ENCODE measurements at regions not wholly inside any gene's neighbourhood (a gene's known extent, or its start where the extent isn't known, plus 50 kb on each side); places are given as distances from the start of the nearest gene placed in this dataset.

DNA sequence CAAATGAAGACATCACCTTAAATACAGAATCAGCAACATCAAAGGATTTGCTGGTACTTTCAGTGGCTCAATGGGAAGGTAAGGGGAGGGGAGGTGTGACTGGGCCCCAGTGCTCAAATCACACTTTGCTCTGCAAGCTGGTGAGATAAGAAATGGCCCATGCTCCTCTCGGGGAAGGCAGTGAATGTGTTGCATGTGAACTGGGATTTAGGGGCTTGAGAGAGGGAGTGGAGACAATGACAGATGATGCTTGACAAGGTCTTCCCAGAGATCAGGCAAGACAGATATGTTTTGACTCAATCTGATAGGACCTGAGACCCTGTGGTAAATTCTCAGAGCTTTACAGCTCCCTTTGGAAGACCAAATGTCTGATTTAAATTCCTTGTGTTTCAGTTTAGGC lies 233.0 kb upstream of the PROK2 start:
- Histone ChIP-seq H3K27me3 (ENCODE audit: low read length) (no peaks in the 10 kb centered on the region), H3K27ac (ENCODE audit: low read length) (no peak overlapping the region), H4K20me1 (ENCODE audit: insufficient read depth, low read depth, low read length) (no peaks in the 10 kb centered on the region), H3K4me3 (ENCODE audit: low read length) (peak overlapping the region; percentile 28; the same call in 1 of the 2 replicates), H3K9me3 (ENCODE audit: low read length) (no peaks in the 10 kb centered on the region), H2AFZ (ENCODE audit: low read length) (peak overlapping the region; percentile 15; the same call in 1 of the 2 replicates), H3K9me2 (replicated peaks; ENCODE audit: insufficient read depth, low read length) (no peaks in the 10 kb centered on the region), H3K79me2 (ENCODE audit: low read length) (no peaks in the 10 kb centered on the region), H3K9ac (ENCODE audit: low read length) (no peak overlapping the region; the same call in 1 of the 2 replicates), H3K4me2 (ENCODE audit: low read depth, low read length, poor library complexity, severe bottlenecking) (peak overlapping the region; percentile 66), H3K36me3 (ENCODE audit: insufficient read depth, low read length) (no peaks in the 10 kb centered on the region), H3K4me1 (ENCODE audit: low read length) (peaks cover 21% of the 10 kb centered on the region)
- DNase-seq, result no peak

GRCh38 chr3:72017311-72017710 lies 232.4 kb upstream of the PROK2 start:
- no peaks in the 10 kb centered on the region for H3K27me3 ChIP-seq (ENCODE audit: low read length)
- peaks cover 21% of the 10 kb centered on the region for H3K4me1 ChIP-seq (ENCODE audit: low read length)
- peak overlapping the region; percentile 66 for H3K4me2 ChIP-seq (ENCODE audit: low read depth, low read length, poor library complexity, severe bottlenecking)
- no peak overlapping the region for H2AFZ ChIP-seq (ENCODE audit: low read length)
- H3K4me3 ChIP-seq (ENCODE audit: low read length), result no peak overlapping the region
- no peaks in the 10 kb centered on the region for H3K79me2 ChIP-seq (ENCODE audit: low read length)
- no peaks in the 10 kb centered on the region for H3K9me3 ChIP-seq (ENCODE audit: low read length)
- no peaks in the 10 kb centered on the region for H3K36me3 ChIP-seq (ENCODE audit: insufficient read depth, low read length)
- H3K9ac ChIP-seq (ENCODE audit: low read length), result no peak overlapping the region
- no peaks in the 10 kb centered on the region for H3K9me2 ChIP-seq (replicated peaks; ENCODE audit: insufficient read depth, low read length)
- H4K20me1 ChIP-seq (ENCODE audit: insufficient read depth, low read depth, low read length), result no peaks in the 10 kb centered on the region
- H3K27ac ChIP-seq (ENCODE audit: low read length), result no peak overlapping the region
- DNase-seq, result no peak

DNA sequence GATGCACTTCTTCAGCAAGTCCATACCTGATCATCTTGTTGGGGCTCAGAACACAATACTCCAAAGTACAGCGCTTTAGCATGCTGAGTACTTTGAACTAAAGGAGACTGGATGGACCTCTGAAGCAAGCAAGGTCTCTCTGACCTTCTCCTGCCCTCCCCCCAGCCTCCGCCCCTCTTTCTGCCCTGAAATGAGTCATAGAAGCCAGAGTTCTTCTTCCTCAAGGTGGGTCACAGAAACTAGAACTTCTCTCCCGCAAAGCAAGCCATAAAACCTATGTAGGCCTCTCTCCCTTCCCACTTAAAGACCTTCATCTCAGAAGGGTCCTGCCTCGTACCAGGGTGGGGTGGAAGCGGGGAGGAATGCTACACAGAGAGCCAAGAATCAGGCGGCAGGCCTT lies 230.5 kb upstream of the PROK2 start:
- Histone ChIP-seq H3K27me3 (ENCODE audit: low read length) (no peaks in the 10 kb centered on the region), H3K9me3 (ENCODE audit: low read length) (no peaks in the 10 kb centered on the region), H3K4me3 (ENCODE audit: low read length) (no peak overlapping the region), H2AFZ (ENCODE audit: low read length) (no peak overlapping the region), H3K36me3 (ENCODE audit: insufficient read depth, low read length) (no peaks in the 10 kb centered on the region), H4K20me1 (ENCODE audit: insufficient read depth, low read depth, low read length) (no peaks in the 10 kb centered on the region), H3K27ac (ENCODE audit: low read length) (no peak overlapping the region), H3K9me2 (replicated peaks; ENCODE audit: insufficient read depth, low read length) (no peaks in the 10 kb centered on the region), H3K9ac (ENCODE audit: low read length) (no peak overlapping the region), H3K4me1 (ENCODE audit: low read length) (peaks cover 22% of the 10 kb centered on the region), H3K79me2 (ENCODE audit: low read length) (no peaks in the 10 kb centered on the region), H3K4me2 (ENCODE audit: low read depth, low read length, poor library complexity, severe bottlenecking) (no peak overlapping the region)
- DNase-seq, result no peak

GRCh38 chr3:72013084-72013483 lies 228.1 kb upstream of the PROK2 start:
- H3K9me2 ChIP-seq (replicated peaks; ENCODE audit: insufficient read depth, low read length), result no peaks in the 10 kb centered on the region
- H2AFZ ChIP-seq (ENCODE audit: low read length), result no peak overlapping the region
- H3K27me3 ChIP-seq (ENCODE audit: low read length), result no peaks in the 10 kb centered on the region
- H3K36me3 ChIP-seq (ENCODE audit: insufficient read depth, low read length), result no peaks in the 10 kb centered on the region
- no peak overlapping the region for H3K4me2 ChIP-seq (ENCODE audit: low read depth, low read length, poor library complexity, severe bottlenecking)
- DNase-seq, result no peak
- peaks cover 26% of the 10 kb centered on the region for H3K4me1 ChIP-seq (ENCODE audit: low read length)
- H3K4me3 ChIP-seq (ENCODE audit: low read length), result no peak overlapping the region
- no peaks in the 10 kb centered on the region for H3K79me2 ChIP-seq (ENCODE audit: low read length)
- no peaks in the 10 kb centered on the region for H3K9me3 ChIP-seq (ENCODE audit: low read length)
- H3K27ac ChIP-seq (ENCODE audit: low read length), result no peak overlapping the region
- H4K20me1 ChIP-seq (ENCODE audit: insufficient read depth, low read depth, low read length), result no peaks in the 10 kb centered on the region
- H3K9ac ChIP-seq (ENCODE audit: low read length), result no peak overlapping the region

- no peak for DNase-seq
- no peaks in the 10 kb centered on the region for H3K9me2 ChIP-seq (replicated peaks; ENCODE audit: insufficient read depth, low read length)
- H3K36me3 ChIP-seq (ENCODE audit: insufficient read depth, low read length), result no peaks in the 10 kb centered on the region
These were observed 227.4 kb upstream of the PROK2 start for GRCh38 chr3:72012363-72012762.

GRCh38 chr3:72011485-72011884 lies 226.5 kb upstream of the PROK2 start:
- no peak overlapping the region for H2AFZ ChIP-seq (ENCODE audit: low read length)
- H3K9me3 ChIP-seq (ENCODE audit: low read length), result no peaks in the 10 kb centered on the region
- DNase-seq, result no peak
- no peak overlapping the region for H3K27ac ChIP-seq (ENCODE audit: low read length)
- peaks cover 14% of the 10 kb centered on the region for H3K4me1 ChIP-seq (ENCODE audit: low read length)
- no peaks in the 10 kb centered on the region for H4K20me1 ChIP-seq (ENCODE audit: insufficient read depth, low read depth, low read length)
- H3K27me3 ChIP-seq (ENCODE audit: low read length), result no peaks in the 10 kb centered on the region
- no peaks in the 10 kb centered on the region for H3K9me2 ChIP-seq (replicated peaks; ENCODE audit: insufficient read depth, low read length)
- no peaks in the 10 kb centered on the region for H3K36me3 ChIP-seq (ENCODE audit: insufficient read depth, low read length)
- H3K9ac ChIP-seq (ENCODE audit: low read length), result no peak overlapping the region
- no peak overlapping the region for H3K4me2 ChIP-seq (ENCODE audit: low read depth, low read length, poor library complexity, severe bottlenecking)
- no peak overlapping the region for H3K4me3 ChIP-seq (ENCODE audit: low read length)
- no peaks in the 10 kb centered on the region for H3K79me2 ChIP-seq (ENCODE audit: low read length)

More at GRCh38 chr3:72012363-72012762, 227.4 kb upstream of the PROK2 start:
- Histone ChIP-seq H3K9ac (ENCODE audit: low read length) (no peak overlapping the region), H3K9me3 (ENCODE audit: low read length) (no peaks in the 10 kb centered on the region), H3K4me3 (ENCODE audit: low read length) (no peak overlapping the region), H3K4me2 (ENCODE audit: low read depth, low read length, poor library complexity, severe bottlenecking) (no peak overlapping the region), H3K79me2 (ENCODE audit: low read length) (no peaks in the 10 kb centered on the region), H3K4me1 (ENCODE audit: low read length) (peaks cover 19% of the 10 kb centered on the region), H3K27ac (ENCODE audit: low read length) (no peak overlapping the region), H4K20me1 (ENCODE audit: insufficient read depth, low read depth, low read length) (no peaks in the 10 kb centered on the region), H2AFZ (ENCODE audit: low read length) (no peak overlapping the region), H3K27me3 (ENCODE audit: low read length) (no peaks in the 10 kb centered on the region)

GRCh38 chr3:72009851-72010443 lies 225.0 kb upstream of the PROK2 start:
- Histone ChIP-seq H2AFZ (ENCODE audit: low read length) (no peak overlapping the region), H3K9me2 (replicated peaks; ENCODE audit: insufficient read depth, low read length) (no peaks in the 10 kb centered on the region), H3K36me3 (ENCODE audit: insufficient read depth, low read length) (no peaks in the 10 kb centered on the region), H3K4me3 (ENCODE audit: low read length) (no peak overlapping the region), H3K9ac (ENCODE audit: low read length) (no peak overlapping the region), H3K27ac (ENCODE audit: low read length) (no peak overlapping the region), H3K79me2 (ENCODE audit: low read length) (no peaks in the 10 kb centered on the region), H3K4me1 (ENCODE audit: low read length) (peaks cover 14% of the 10 kb centered on the region), H3K4me2 (ENCODE audit: low read depth, low read length, poor library complexity, severe bottlenecking) (peak overlapping the region; percentile 20), H3K9me3 (ENCODE audit: low read length) (no peaks in the 10 kb centered on the region), H4K20me1 (ENCODE audit: insufficient read depth, low read depth, low read length) (no peaks in the 10 kb centered on the region), H3K27me3 (ENCODE audit: low read length) (no peaks in the 10 kb centered on the region)
- peak; percentile 64 for DNase-seq

DNA sequence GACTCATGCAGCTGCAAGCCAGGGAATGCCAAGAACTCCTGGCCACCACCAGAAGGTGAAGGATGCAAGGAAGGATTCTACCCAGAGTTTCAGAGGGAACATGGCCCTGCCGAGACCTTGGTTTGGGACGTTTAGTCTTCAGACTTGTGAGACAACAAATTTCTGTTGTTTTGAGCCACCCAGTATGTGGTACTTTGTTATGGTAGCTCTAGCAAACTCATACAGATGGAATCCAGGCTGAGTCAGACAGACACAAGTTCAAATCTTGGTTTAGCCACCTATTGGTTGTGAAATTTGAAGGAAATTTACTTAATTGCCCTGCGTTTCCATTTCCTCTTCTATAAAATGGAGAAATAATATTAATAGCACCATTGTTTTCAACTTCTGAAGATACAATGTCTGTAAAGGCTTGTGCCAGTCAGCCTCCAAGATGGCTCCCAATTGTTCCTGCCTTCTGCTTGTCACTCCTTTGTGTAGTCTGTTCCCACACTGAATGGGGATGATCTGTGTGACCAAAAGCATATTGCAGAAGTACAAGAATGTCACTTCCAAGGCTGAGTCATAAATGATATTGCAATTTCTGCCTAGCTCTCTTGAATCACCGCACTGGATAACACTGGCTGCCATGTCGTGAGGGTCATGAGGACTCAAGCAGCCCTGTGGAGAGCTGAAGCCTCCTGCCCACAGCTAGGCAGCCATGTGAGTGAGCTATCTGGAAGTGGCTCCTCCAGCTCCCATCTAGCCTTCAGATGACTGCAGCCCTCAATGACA lies 223.5 kb upstream of the PROK2 start:
- no peak for DNase-seq
- Histone ChIP-seq H3K4me1 (ENCODE audit: low read length) (peaks cover 14% of the 10 kb centered on the region), H3K9me2 (replicated peaks; ENCODE audit: insufficient read depth, low read length) (no peaks in the 10 kb centered on the region), H3K9me3 (ENCODE audit: low read length) (no peaks in the 10 kb centered on the region), H3K9ac (ENCODE audit: low read length) (no peak overlapping the region), H3K4me2 (ENCODE audit: low read depth, low read length, poor library complexity, severe bottlenecking) (no peak overlapping the region), H3K79me2 (ENCODE audit: low read length) (no peaks in the 10 kb centered on the region), H2AFZ (ENCODE audit: low read length) (no peak overlapping the region), H3K27me3 (ENCODE audit: low read length) (no peaks in the 10 kb centered on the region), H4K20me1 (ENCODE audit: insufficient read depth, low read depth, low read length) (no peaks in the 10 kb centered on the region), H3K36me3 (ENCODE audit: insufficient read depth, low read length) (no peaks in the 10 kb centered on the region), H3K4me3 (ENCODE audit: low read length) (no peak overlapping the region), H3K27ac (ENCODE audit: low read length) (no peak overlapping the region)
